ENCODE measurements at regions not wholly inside any gene's neighbourhood (a gene's known extent, or its start where the extent isn't known, plus 50 kb on each side); places are given as distances from the start of the nearest gene placed in this dataset.

DNA sequence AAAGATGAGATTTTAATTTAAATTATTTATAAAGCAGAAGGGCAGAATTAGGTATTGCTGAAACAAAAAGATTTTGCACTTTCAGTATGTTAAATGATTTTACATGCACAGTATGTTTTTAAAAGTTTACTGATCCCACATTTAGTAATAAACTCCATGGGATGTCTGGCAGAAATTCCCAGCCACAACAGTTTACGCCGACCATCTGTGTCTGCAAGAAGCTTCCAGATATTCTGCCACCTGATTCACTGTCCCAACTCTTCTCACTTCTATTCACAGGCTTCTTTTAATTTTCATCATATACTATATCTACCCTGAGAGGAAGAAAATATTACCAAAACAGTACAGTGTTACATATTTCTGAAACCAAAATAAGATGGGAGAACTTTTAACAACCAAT is 115.8 kb upstream of the IQCM start:
- DNase-seq: no peak

GRCh38 chr4:149932188-149932587 is 116.5 kb upstream of the IQCM start:
- DNase-seq: no peak

- no peak for DNase-seq
Measured at GRCh38 chr4:149933120-149933519, 117.5 kb upstream of the IQCM start.

DNA sequence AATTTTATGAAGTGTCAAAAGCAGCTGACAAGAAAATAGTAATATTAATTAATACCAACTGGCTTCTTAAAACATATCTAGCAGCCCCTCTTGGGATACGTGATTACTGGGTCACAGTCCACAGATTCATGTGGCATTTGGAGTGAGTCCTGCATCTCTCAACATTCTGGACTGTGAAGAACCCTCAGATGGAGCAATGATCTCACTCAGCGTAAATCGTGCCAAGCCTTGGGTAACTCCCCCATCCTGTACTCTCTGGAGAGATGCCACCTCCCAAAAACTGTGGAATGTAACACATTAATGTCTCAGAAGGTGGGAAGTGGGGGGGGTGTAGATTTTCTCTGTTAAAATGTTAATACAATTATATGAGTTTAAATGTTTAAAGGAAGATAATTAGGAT is 118.2 kb upstream of the IQCM start:
- no peak for DNase-seq

- DNase-seq: no peak
Measured at GRCh38 chr4:149949381-149949780, 128.9 kb upstream of the DCLK2 start.

- no peak for DNase-seq
Measured at GRCh38 chr4:149951152-149951900, 126.9 kb upstream of the DCLK2 start.

DNA sequence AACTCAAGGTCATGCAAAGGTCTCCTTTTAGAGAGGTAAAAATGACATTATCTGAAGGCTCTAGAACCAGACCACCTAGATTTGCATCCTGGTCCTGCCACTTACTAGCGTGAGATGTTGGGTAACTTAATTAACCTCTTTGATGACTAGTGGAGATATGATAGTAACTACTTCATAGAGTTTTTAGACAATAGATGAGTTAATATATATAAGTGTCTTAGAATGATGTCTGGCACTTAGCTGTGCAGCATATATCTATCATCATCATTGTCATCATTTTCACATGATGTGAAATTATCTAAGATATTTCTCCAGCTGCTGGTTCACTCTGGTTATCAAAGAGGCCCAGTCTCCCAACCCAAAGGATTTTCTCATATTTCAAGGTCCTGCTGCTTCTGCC is 126.1 kb upstream of the DCLK2 start:
- DNase-seq: no peak

GRCh38 chr4:149952716-149953115 is 125.5 kb upstream of the DCLK2 start:
- no peak for DNase-seq

DNA sequence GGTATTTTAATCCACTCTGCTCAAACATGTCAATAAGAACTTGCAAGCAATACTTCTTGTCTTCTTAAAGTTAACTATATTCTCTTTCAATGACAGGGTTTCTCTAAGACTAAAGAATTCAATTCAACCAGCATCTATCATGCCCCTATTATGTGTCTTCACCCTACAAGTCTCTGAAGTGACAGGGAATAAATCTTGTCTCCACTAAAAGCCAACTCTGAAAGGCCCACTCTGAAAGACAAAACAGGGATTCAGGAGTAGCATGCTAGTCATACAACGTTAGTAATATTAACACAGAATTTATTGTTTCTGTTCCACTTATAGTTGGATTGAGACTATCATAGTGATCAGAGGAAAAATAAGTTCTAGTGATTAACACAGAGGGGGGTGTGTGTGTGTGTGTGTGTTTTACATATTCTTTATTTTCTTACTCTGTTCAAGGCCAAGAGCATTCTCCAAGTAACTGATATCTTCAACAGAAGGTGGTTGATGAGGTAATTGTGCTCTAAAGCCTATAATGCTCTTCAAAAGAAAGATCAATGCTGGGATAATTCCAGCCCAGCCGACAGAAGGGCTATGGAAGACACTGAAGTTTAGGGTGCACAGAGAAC is 122.4 kb upstream of the DCLK2 start:
- DNase-seq: peak; percentile 57

DNA sequence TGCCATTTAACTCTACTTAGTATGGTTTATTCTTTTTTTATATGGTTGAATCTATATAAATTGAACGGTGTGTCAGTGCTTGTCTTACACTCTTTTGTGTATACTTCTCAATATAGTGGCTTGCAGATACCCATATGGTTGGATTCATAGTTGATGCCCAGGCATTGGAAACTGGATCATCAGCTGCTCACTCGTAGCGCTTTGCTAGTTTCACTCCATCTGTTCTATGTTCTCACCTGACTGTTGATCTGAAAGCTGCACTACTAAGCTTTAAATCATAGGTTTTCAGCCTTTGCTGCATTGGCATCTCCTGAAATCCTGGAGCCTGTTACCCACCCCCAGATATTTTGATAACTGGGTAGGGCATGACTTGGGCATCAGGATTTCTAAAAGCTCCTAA is 121.6 kb upstream of the DCLK2 start:
- no peak for DNase-seq

GRCh38 chr4:149961876-149962597 is 116.2 kb upstream of the DCLK2 start:
- DNase-seq: no peak

DNA sequence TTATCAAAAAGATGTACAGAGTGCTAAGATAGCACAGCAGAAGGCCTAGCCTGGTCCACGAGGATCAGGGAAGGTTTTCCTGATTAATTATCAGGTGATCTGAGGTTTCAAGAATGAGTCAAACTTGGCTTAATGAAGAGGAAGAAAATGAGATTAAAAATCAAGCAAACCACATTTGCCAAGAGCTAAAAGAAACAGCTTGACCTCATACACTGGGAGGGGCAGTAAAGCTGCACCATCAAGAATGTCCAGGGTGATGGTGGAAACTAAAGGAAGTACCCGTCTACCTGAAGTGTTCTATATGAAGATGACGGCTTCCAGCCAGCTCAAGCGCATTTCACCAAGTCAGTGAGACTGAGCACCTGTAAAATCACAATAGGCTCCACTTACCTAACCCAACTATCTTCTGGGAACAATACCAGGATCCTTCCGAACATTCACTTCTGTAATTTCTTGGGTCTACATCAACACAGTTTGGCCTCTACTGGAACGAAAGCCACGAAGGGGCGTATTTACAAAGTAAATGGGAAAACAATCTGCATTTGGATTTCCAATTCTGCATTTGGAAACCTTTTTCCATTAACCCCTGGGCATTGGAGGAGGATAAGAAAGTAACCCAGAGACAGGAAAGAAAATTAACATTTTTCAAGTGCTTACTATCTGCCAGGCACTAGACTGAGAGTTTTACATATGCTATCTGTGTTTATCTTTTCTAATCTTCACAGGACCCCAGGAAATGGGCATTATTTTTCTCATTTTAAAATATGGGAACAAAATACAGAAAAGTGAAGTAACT is 114.0 kb upstream of the DCLK2 start:
- peak; percentile 6 for DNase-seq

DNA sequence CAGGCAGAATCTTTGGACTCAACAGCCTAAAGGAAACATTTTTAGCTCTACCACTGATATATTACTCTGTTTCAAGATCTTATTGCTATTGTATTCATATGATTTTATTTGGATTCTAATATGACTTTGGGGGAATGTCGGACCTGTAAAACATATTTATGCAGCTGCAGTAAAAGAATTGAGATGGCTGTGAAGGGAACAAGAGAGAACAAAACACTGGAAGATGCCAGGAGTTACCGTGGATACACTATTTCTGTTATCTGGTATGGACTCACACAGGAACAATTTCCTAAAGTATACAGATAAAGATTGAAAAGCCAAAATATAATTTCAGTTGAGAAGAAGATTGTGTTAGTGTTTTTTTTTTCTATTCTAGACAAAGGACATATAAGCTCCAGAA is 113.0 kb upstream of the DCLK2 start:
- DNase-seq: no peak

GRCh38 chr4:149972407-149972806 is 105.8 kb upstream of the DCLK2 start:
- no peak for DNase-seq

GRCh38 chr4:149973181-149973580 is 105.1 kb upstream of the DCLK2 start:
- no peak for DNase-seq

GRCh38 chr4:149975172-149975571 is 103.1 kb upstream of the DCLK2 start:
- DNase-seq: no peak

DNA sequence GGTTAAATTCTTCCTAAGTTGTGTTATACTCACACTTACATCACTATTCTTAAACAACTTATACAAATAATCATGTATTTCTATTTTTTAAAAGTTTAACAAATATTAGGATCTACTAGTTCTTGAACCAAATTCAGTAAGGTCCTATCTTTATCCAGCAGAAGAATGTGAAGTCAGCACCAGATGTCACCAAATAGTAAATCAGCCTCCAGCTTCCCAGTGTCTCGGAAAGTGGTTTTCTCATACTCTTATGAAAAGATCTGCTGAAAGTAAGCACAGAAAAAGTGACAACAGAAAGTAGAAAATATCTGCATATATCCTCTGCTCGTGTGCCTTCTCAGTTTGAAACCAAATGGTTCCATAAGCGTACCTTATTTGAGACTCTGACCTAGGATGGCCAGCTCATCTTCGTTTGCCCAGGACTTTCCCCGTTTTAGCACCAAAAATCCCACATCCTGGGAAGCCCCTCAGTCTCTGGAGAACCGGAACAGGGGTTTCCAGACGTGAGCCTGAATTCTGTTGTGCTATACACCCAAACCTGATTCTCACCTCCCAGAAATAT is 98.0 kb upstream of the DCLK2 start:
- DNase-seq: no peak

- DNase-seq: peak; percentile 59
Measured at GRCh38 chr4:149980941-149981340, 97.3 kb upstream of the DCLK2 start.

- DNase-seq: no peak
Measured at GRCh38 chr4:149983401-149983800, 94.8 kb upstream of the DCLK2 start.

DNA sequence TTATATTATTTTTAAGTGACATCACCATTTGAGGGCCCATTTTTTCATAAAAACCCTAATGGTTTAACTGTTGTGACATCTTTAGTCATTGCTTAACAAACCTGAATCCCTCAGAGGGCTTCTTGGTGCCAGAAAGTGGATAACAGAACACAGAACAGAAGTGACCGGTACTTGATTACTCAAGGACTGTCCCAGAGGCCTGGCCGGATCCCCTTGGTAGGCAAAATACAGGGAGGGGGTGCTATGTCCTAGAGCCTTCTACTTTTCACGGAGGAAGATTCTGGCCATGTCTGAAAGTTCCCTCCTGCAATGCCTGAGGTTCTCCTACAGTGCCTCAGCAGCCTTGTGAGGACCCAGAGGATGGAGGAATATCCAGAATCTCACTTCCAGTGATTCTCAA is 94.3 kb upstream of the DCLK2 start:
- DNase-seq: no peak

- no peak for DNase-seq
Measured at GRCh38 chr4:149985981-149986380, 92.3 kb upstream of the DCLK2 start.

GRCh38 chr4:149986917-149987316 is 91.3 kb upstream of the DCLK2 start:
- DNase-seq: no peak

All from NCI-H82 (cell line).